ENCODE measurements at regions not wholly inside any gene's neighbourhood (a gene's known extent, or its start where the extent isn't known, plus 50 kb on each side); places are given as distances from the start of the nearest gene placed in this dataset.

GRCh38 chr9:80504601-80505230, 933.0 kb downstream of the TLE4 start:
- ATAC-seq (no peak), DNase-seq (ENCODE audit: low read depth, low spot score) (no peak), FAIRE-seq (no peak)
- Histone ChIP-seq H3K36me3 (ENCODE audit: control insufficient read depth in 2 of 2, insufficient read depth in 2 of 2, low read length in 1 of 2) (no peaks in the 10 kb centered on the region), H3K79me2 (ENCODE audit: control insufficient read depth, insufficient read depth, low read length) (no peaks in the 10 kb centered on the region), H3K27me3 (replicated peaks in 1 of 2; ENCODE audit: control insufficient read depth in 2 of 2, insufficient read depth in 2 of 2, low read length in 1 of 2) (no peaks in the 10 kb centered on the region), H2AFZ (ENCODE audit: control insufficient read depth, low read depth, low read length) (no peak overlapping the region), H3K4me1 (ENCODE audit: control insufficient read depth, insufficient read depth, low read length) (no peaks in the 10 kb centered on the region), H3K9me3 (replicated peaks; ENCODE audit: control insufficient read depth, insufficient read depth, low read length) (no peaks in the 10 kb centered on the region), H3K4me2 (ENCODE audit: control insufficient read depth, insufficient read depth) (no peak overlapping the region), H3K4me3 (no peak overlapping the region), H3K27ac (ENCODE audit: control insufficient read depth, insufficient read depth) (no peak overlapping the region), H4K20me1 (ENCODE audit: control insufficient read depth, insufficient read depth) (no peaks in the 10 kb centered on the region), H3K9ac (ENCODE audit: control insufficient read depth, insufficient read depth, low read length) (no peak overlapping the region)
- BruUV-seq (replicated peaks) = no TSS peak
- intact Hi-C loops (cut with micrococcal nuclease; ENCODE audit: unreplicated experiment) (loop anchor here (10.0 kb wide), 1 partner anchor 50 kb away; no protein-coding TSS in a partner anchor), in situ Hi-C loops (cut with MboI) (no loop called here)
- SMC1A ChIA-PET (ENCODE audit: uncharacterized antibody, unreplicated experiment) = interaction anchor here (1.8 kb wide), 1 partner anchor 9 kb away, joined by 4 read pairs; no protein-coding TSS in a partner anchor
- RAD21 ChIA-PET (ENCODE audit: unreplicated experiment) = no interaction called here
- POLR2A ChIA-PET = interaction anchor here (0.6 kb wide), 1 partner anchor 933 kb away, joined by 3 read pairs; no protein-coding TSS in a partner anchor
- CTCF ChIA-PET = no interaction called here
- WGBS (ENCODE audit: insufficient coverage, insufficient replicate concordance, low lambda C conversion rate, missing lambda C conversion rate) = 20% methylated on average over 7 of the region's 7 CpGs
- TF ChIP-seq CREB1 (IDR thresholded peaks at IDR 0.05; ENCODE audit: low read depth) (no peak), NRF1 (conservative IDR thresholded peaks at IDR 0.05; ENCODE audit: low read depth, low read length) (no peak), CHD4 (IDR thresholded peaks at IDR 0.05) (no peak), YY1 (IDR thresholded peaks at IDR 0.05; ENCODE audit: low read depth, low read length) (no peak), TBL1XR1 (IDR thresholded peaks at IDR 0.05; ENCODE audit: low read depth, low read length) (no peak), HDAC6 (IDR thresholded peaks at IDR 0.05; ENCODE audit: unreplicated experiment) (no peak), ATF7 (IDR thresholded peaks at IDR 0.05; ENCODE audit: low read depth) (no peak), MEF2A (IDR thresholded peaks at IDR 0.05; ENCODE audit: insufficient read depth, low read depth, low read length) (no peak), TCF7 (IDR thresholded peaks at IDR 0.05; ENCODE audit: borderline replicate concordance) (no peak), ZNF207 (IDR thresholded peaks at IDR 0.05; ENCODE audit: borderline replicate concordance) (no peak), PBX3 (IDR thresholded peaks at IDR 0.05; ENCODE audit: insufficient replicate concordance, low read depth, low read length) (no peak), ETV6 (conservative IDR thresholded peaks at IDR 0.05 in 1 of 2, IDR thresholded peaks at IDR 0.05 in 1 of 2; ENCODE audit: borderline replicate concordance in 1 of 2, low read depth in 1 of 2) (no peak), IRF3 (IDR thresholded peaks at IDR 0.05) (no peak), EZH2 (IDR thresholded peaks at IDR 0.05; ENCODE audit: borderline replicate concordance, control insufficient read depth, low read depth, low read length) (no peak), SRF (IDR thresholded peaks at IDR 0.05; ENCODE audit: low read depth in 2 of 2, low read length in 2 of 2) (no peak)
- TF ChIP-seq, protein P1, sequence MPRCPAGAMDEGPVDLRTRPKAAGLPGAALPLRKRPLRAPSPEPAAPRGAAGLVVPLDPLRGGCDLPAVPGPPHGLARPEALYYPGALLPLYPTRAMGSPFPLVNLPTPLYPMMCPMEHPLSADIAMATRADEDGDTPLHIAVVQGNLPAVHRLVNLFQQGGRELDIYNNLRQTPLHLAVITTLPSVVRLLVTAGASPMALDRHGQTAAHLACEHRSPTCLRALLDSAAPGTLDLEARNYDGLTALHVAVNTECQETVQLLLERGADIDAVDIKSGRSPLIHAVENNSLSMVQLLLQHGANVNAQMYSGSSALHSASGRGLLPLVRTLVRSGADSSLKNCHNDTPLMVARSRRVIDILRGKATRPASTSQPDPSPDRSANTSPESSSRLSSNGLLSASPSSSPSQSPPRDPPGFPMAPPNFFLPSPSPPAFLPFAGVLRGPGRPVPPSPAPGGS (IDR thresholded peaks at IDR 0.05; ENCODE audit: borderline replicate concordance, insufficient read depth, low read depth, low read length, poor library complexity, severe bottlenecking) = no peak
- TF ChIP-seq, protein P2, sequence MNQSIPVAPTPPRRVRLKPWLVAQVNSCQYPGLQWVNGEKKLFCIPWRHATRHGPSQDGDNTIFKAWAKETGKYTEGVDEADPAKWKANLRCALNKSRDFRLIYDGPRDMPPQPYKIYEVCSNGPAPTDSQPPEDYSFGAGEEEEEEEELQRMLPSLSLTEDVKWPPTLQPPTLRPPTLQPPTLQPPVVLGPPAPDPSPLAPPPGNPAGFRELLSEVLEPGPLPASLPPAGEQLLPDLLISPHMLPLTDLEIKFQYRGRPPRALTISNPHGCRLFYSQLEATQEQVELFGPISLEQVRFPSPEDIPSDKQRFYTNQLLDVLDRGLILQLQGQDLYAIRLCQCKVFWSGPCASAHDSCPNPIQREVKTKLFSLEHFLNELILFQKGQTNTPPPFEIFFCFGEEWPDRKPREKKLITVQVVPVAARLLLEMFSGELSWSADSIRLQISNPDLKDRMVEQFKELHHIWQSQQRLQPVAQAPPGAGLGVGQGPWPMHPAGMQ (IDR thresholded peaks at IDR 0.05; ENCODE audit: borderline replicate concordance) = no peak

Data from GM12878 (cell line).